ENCODE measurements at regions not wholly inside any gene's neighbourhood (a gene's known extent, or its start where the extent isn't known, plus 50 kb on each side); places are given as distances from the start of the nearest gene placed in this dataset.
"Not testable (repeated sequence)": the region's sequence is repeated elsewhere in the genome, so short reads cannot be mapped to it uniquely, and the experiment has no call there.

DNA sequence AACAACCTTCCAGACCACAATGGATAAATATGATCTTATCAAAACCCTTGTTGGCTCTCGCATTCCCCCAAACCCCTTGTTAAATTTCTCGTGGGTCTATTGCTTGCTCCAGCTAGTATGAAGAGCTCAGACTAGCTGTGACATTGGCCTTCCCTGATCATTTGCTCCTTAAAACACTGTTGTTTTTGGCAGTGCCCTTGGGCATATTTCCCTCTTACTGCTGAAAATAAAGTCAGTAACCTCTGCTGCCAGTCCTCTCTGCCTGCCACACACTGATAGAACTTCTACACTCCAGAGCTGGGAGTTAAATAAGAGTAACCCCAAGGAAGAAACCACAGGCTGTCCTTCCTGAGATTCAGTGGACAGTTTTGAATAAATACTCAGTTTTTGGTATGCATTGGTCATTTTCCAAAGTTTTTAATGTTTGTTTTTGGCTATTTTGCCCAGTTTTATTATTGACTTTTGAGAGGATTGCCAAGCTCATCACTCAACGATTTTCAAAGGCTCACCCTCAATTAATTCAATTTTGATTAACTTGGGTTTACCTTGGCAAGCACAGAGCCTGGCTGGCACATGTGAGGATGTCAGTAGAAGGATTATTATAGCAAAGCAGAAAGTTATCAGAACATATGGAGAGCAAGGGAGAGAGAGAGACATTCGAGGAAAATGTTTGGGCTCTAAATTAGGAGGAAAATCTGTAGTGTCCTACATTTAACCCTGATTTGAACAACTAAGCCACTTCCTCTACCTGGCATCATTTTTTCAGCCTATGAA is 84.3 kb upstream of the SYN3 start:
- DNase-seq (ENCODE audit: low spot score) = no peak

DNA sequence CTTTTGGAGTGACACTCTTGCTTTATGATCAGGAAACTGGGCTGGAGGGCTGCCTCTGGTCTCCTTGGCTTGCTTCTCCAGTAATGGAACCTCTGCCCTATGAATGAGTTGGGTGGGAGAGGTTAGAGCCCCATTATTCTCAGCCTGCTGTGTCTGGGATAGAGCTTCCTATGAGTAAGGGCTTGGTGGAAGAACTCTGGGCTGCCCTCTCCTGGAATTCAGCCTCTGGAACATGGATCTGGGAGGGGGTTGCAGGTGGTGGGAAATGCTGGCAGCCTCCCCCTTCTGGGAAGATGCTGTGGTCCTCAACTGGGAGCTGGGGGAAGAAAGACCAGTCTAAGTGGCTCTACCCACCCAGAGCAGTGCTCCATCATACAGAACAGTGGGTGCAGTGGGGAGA is 81.8 kb upstream of the SYN3 start:
- DNase-seq (ENCODE audit: low spot score) = no peak

DNA sequence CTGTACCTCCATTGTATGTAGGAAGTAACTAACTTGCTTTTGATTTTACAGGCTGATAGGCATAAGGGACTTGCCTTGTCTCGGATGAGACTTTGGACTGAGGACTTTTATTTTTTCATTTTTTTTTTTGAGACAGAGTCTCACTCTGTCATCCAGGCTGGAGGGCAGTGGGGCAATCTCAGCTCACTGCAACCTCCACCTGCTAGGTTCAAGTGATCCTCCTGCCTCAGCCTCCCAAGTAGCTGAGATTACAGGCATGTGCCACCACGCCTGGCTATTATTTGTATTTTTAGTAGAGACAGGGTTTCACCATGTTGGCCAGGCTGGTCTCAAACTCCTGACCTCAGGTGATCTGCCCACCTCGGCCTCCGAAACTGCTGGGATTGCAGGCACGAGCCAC is 80.2 kb upstream of the SYN3 start:
- DNase-seq (ENCODE audit: low spot score) = not testable (repeated sequence)

- no peak for DNase-seq (ENCODE audit: low spot score)
These were observed 72.3 kb upstream of the SYN3 start for GRCh38 chr22:33130473-33130872.

DNA sequence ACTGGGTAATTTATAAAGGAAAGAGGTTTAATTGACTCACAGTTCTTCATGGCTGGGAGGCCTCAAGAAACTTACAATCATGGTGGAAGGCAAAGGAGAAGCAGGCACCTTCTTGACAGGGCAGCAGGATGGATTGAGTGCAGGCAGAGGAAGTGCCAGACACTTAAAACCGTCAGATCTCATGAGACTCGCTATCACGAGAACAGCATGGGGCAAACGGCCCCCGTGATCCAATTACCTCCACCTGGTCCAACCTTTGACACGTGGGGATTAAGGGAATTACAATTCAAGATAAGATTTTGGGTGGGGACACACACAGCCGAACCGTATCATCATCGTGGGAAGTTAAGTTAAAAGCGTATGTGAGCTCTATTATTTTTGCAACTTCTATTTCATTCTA is 71.4 kb upstream of the SYN3 start:
- DNase-seq (ENCODE audit: low spot score) = peak; percentile 79

DNA sequence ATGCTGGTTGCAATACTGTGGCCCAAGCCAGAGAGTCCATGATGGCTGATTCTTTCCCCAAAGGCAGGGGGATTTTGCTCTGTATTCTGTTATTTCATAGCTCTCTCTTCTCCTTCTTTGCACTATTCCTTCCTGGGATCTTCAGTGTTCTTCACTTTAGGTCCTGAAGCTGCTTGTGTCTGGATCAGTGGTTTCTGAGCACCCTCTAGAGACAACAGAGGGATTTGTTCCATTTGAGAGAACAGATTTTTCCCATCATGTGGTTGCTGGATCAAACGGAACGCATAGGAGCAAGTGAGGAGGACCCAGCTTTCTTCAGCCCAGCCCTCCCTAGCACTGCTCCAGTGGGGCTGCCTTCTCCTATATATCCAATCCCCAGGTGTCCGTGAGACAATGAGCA is 68.7 kb upstream of the SYN3 start:
- DNase-seq (ENCODE audit: low spot score) = peak; percentile 81

- no peak for DNase-seq (ENCODE audit: low spot score)
These were observed 66.3 kb upstream of the SYN3 start for GRCh38 chr22:33124471-33124870.

GRCh38 chr22:33122439-33122838 is 64.3 kb upstream of the SYN3 start:
- DNase-seq (ENCODE audit: low spot score) = not testable (repeated sequence)

GRCh38 chr22:33119044-33119443 is 60.9 kb upstream of the SYN3 start:
- no peak for DNase-seq (ENCODE audit: low spot score)

DNA sequence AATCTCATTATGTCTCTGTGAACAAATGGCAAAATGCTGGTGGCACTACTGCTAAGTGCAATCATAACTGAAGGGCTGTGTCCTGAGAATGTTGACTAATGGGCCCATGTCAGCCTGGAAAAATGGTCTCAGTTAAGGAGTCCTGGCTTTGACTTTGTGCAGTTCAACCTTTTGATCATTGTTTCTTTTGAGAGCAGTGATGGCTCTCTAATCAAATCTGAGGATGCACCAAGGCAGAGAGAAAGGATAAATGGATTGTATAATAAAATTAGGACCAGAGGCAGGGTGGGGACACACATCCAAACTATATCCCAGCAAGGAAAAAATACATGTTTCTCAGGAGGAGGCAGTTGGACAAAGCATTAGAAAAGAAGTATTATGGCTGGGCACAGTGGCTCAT is 59.6 kb upstream of the SYN3 start:
- peak; percentile 98 for DNase-seq (ENCODE audit: low spot score)

DNA sequence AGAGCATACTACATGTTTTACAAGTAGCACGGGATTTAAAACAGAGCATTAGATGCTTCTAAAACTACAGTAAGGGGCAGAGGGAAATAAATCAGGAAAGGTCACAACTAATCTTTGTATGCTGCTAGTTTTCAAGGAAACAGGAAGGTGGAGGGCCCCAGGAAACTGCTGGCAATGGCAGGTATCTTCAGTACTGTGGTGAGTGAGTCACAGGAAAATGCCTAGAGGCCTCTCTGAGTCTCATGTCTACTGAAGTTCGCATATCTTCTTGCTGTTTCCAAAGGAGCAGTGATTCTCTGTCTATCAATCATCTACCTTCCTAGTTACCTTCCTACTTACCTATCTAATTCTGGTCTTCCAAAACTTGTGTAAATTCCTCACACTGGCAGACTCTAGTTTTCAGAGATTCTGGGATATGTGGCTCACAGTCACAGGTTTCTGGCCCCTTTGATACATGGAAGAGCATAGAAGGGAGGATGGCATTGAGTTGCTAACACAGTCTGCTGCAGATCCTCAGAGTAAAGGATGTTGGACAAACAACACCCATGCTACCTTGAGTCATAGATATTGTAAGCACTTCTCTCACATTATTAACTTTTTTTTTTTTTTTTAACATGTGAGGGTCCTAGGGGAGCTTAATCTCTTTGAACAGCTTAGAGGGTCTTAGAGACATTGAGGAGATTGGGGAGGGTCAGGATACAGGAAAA is 58.8 kb upstream of the SYN3 start:
- DNase-seq (ENCODE audit: low spot score) = peak; percentile 50

- peak; percentile 83 for DNase-seq (ENCODE audit: low spot score)
These were observed 56.4 kb upstream of the SYN3 start for GRCh38 chr22:33114565-33114964.

DNA sequence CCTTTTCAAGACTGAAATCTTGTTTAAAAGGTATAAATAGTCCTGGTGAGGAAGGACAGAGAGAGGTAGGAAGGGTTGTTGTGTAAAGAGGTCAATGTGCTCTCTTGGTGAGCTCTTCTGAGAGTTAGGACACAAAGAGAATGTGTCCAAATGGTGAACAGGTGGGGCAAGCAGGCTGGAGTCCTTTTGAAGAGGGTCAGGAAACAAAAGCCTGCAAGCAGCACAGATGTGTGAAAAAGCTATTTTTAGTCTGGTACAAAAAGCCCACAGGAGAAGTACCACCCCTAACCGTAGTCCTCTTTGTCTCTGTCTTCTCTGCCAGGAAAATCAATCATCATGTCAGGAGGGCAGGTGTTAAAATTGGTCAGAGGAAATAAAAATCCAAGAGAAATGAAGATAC is 54.4 kb upstream of the SYN3 start:
- DNase-seq (ENCODE audit: low spot score) = no peak

DNA sequence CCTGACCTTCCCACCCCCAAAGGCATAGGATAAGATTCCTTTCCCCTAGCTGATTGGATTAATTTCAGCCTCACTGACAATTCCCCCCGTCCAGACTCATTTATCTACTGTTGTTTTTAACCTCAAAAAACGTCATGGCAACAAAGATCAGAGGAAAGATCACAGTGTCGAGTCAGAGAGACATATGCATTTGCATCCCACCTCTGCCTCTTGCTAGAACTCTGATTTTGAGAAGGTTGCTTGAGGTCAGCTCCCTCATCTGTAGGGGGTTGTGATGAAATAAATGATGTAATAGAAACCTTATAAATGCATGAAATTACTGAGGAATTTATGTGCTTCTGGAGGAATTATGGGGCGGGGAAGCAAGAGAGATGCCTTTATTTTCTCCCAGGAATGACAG is 53.3 kb upstream of the SYN3 start:
- peak; percentile 76 for DNase-seq (ENCODE audit: low spot score)

DNA sequence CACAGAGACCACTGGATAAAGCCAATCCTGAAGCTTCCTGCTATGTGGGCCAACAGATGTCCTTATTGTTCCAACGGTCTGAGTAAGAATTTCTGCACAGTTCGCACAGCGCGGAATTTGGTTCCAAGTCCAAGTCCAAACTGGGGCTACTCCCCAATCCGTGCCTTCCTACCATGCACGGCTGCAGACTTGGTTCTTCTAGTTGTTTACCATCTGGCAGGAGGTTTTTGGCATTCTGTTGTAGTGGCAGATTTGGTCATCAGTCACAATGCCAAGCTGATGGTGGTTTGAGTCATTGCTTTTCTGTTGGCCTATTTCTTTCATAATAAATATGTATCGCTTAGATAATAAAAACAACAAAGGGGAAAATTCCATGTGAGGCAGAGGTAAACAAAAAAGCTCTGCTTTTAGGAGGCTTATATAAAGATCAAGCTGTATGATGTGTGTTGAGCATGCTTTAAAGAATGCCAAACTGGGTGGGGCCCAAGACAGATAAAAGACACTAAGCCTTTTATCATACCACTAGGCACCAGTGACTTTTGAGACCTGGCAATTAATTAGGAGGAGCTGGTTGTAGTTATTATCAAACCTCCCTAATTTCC is 52.5 kb upstream of the SYN3 start:
- no peak for DNase-seq (ENCODE audit: low spot score)

GRCh38 chr22:33109514-33110430 is 51.6 kb upstream of the SYN3 start:
- DNase-seq (ENCODE audit: low spot score) = no peak

DNA sequence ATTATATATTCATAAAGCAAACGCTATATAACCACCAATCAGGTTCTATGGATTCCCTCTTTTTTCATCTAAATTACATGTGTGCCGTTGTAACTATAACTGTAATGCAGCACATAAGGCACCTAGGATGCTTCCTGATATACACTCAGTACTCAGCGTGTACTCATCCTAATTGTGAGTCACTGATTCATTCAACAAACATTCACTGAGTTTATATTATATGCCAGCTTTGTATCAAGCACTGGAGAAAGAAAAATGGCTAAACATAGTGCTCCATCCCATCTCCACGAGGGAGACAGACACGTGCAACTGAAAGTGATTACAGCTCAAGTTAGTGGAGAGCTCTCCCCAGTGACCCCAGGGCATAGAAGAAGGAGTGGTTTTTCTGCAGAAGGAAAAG is 49.9 kb upstream of the SYN3 start:
- no peak for DNase-seq (ENCODE audit: low spot score)

Small RNAs in the stretch of these regions (small RNA-seq; reads per million reads assigned to genes)
- 0 reads per million in 2 experiments for gene Z82198.3
